ENCODE measurements at regions not wholly inside any gene's neighbourhood (a gene's known extent, or its start where the extent isn't known, plus 50 kb on each side); places are given as distances from the start of the nearest gene placed in this dataset.

- no peak for TF ChIP-seq POLR2AphosphoS5 (IDR thresholded peaks at IDR 0.05)
- no peak for TF ChIP-seq CTCF (IDR thresholded peaks at IDR 0.05)
- no peak for TF ChIP-seq POLR2A (IDR thresholded peaks at IDR 0.05)
- TF ChIP-seq EP300 (IDR thresholded peaks at IDR 0.05) = no peak
Measured at GRCh38 chr2:230658577-230658876, 54.1 kb upstream of the CAB39 start.
